Panc1 (cell line): ENCODE measurements at regions not wholly inside any gene's neighbourhood (a gene's known extent, or its start where the extent isn't known, plus 50 kb on each side); places are given as distances from the start of the nearest gene placed in this dataset.
"Not testable (repeated sequence)": the region's sequence is repeated elsewhere in the genome, so short reads cannot be mapped to it uniquely, and the experiment has no call there.

Experiments
- ATAC-seq: fragments of 200-7000 bp; cut with Tn5 transposase; 2 replicates; pipeline ENCODE4 v1.9.1; 2020; ENCODE audit warnings: mild to moderate bottlenecking, moderate library complexity
- BruUV-seq: library from RNA; stranded (reverse); fragments of 400-500 nt; replicated peaks from 2 replicates; lab custom pipeline; 2021; lab: Mats Ljungman, UMichigan
- CTCF ChIA-PET: fragments of 300-600 bp; sonication (Branson Sonifier 250); formaldehyde crosslinking; loops from one replicate; lab custom pipeline; 2022; ENCODE audit warnings: antibody characterized with exemption; lab: Charles Lee
- POLR2A ChIA-PET: fragments of 300-600 bp; sonication (Branson Sonifier 250); formaldehyde crosslinking; loops from one replicate; lab custom pipeline; 2022; ENCODE audit warnings: antibody characterized with exemption; lab: Charles Lee
- DNase-seq: peaks from one replicate; pipeline ENCODE4 v3.0.0-alpha.2; 2010; ENCODE audit warnings: low read depth, low spot score
- H3K27ac ChIP-seq: 2 replicates; pipeline ENCODE4 v1.5.1; 2011; ENCODE audit warnings: mild to moderate bottlenecking, low read length, inconsistent platforms
- H3K27me3 ChIP-seq: fragments of 200-500 bp; sonication (Bioruptor generic); 2 replicates; pipeline ENCODE4 v1.6.0; 2014; ENCODE audit warnings: low read length, inconsistent platforms; ENCODE audit not compliant: control insufficient read depth, insufficient read depth
- H3K36me3 ChIP-seq: fragments of 200-500 bp; sonication (Bioruptor generic); 2 replicates; pipeline ENCODE4 v1.5.1; 2014; ENCODE audit warnings: inconsistent platforms, mild to moderate bottlenecking, low read length, moderate library complexity; ENCODE audit not compliant: control insufficient read depth, insufficient read depth
- H3K4me1 ChIP-seq: 2 replicates; pipeline ENCODE4 v1.5.1; 2011; ENCODE audit warnings: inconsistent platforms, mild to moderate bottlenecking, low read length, moderate library complexity; ENCODE audit not compliant: control insufficient read depth, insufficient read depth
- H3K4me3 ChIP-seq, 2 experiments: 2 replicates each; pipeline ENCODE4 v1.5.1; 2011 to 2012; ENCODE audit warnings: low read depth in 2 of 2, low read length in 2 of 2, mild to moderate bottlenecking in 2 of 2, inconsistent platforms in 1 of 2, moderate library complexity in 1 of 2
- H3K9me3 ChIP-seq: fragments of 200-500 bp; sonication (Bioruptor generic); 2 replicates; pipeline ENCODE4 v1.5.1; 2014; ENCODE audit warnings: low read depth, mild to moderate bottlenecking, inconsistent platforms, low read length, moderate library complexity; ENCODE audit not compliant: control insufficient read depth, insufficient read depth
- POLR2AphosphoS5 ChIP-seq: IDR thresholded peaks from 2 replicates; pipeline ENCODE4 v1.6.1; 2012; ENCODE audit warnings: mild to moderate bottlenecking, low read depth, low read length, moderate library complexity
- SIN3A ChIP-seq: IDR thresholded peaks from 2 replicates; pipeline ENCODE4 v1.6.1; 2012; ENCODE audit warnings: low read depth, mild to moderate bottlenecking, low read length, moderate library complexity, borderline replicate concordance; ENCODE audit not compliant: insufficient read depth
- TCF7L2 ChIP-seq: IDR thresholded peaks from 2 replicates; pipeline ENCODE4 v1.6.1; 2011; ENCODE audit warnings: mild to moderate bottlenecking, low read depth, low read length, inconsistent platforms
- in situ Hi-C: cut with HindIII; loops from 2 replicates; pipeline ENCODE4 v1.10.0; 2016; ENCODE audit warnings: low sequenced_read_pairs, low pct_unique_long_range_greater_than_20kb
- intact Hi-C: fragments of 100-400 bp; cut with micrococcal nuclease; formaldehyde crosslinking; loops from one replicate; pipeline ENCODE4 v1.10.0; 2022; ENCODE audit not compliant: unreplicated experiment
- TF ChIP-seq, protein P1 (sequence below), 2 experiments: IDR thresholded peaks; 2 replicates each; pipeline ENCODE4 v1.6.1; 2011 to 2012; ENCODE audit warnings: low read depth in 2 of 2, control low read depth in 1 of 2, low read length in 1 of 2, mild to moderate bottlenecking in 1 of 2, moderate library complexity in 1 of 2; ENCODE audit not compliant: insufficient read depth in 1 of 2
- TF ChIP-seq, protein P2 (sequence below): fragments of 450-650 bp; IDR thresholded peaks from 2 replicates; pipeline ENCODE4 v1.5.1; 2017; ENCODE audit warnings: mild to moderate bottlenecking

GRCh38 chr2:78832481-78832880 is 193.0 kb upstream of the REG3G start:
- Histone ChIP-seq H3K9me3 (no peaks in the 10 kb centered on the region), H3K27me3 (no peaks in the 10 kb centered on the region), H3K4me1 (no peaks in the 10 kb centered on the region), H3K27ac (no peak overlapping the region), H3K36me3 (no peaks in the 10 kb centered on the region), H3K4me3 (no peak overlapping the region)
- no TSS peak for BruUV-seq
- DNase-seq (no peak), ATAC-seq (no peak)
- ChIA-PET POLR2A (no interaction called here), CTCF (no interaction called here)
- TF ChIP-seq, protein P1, sequence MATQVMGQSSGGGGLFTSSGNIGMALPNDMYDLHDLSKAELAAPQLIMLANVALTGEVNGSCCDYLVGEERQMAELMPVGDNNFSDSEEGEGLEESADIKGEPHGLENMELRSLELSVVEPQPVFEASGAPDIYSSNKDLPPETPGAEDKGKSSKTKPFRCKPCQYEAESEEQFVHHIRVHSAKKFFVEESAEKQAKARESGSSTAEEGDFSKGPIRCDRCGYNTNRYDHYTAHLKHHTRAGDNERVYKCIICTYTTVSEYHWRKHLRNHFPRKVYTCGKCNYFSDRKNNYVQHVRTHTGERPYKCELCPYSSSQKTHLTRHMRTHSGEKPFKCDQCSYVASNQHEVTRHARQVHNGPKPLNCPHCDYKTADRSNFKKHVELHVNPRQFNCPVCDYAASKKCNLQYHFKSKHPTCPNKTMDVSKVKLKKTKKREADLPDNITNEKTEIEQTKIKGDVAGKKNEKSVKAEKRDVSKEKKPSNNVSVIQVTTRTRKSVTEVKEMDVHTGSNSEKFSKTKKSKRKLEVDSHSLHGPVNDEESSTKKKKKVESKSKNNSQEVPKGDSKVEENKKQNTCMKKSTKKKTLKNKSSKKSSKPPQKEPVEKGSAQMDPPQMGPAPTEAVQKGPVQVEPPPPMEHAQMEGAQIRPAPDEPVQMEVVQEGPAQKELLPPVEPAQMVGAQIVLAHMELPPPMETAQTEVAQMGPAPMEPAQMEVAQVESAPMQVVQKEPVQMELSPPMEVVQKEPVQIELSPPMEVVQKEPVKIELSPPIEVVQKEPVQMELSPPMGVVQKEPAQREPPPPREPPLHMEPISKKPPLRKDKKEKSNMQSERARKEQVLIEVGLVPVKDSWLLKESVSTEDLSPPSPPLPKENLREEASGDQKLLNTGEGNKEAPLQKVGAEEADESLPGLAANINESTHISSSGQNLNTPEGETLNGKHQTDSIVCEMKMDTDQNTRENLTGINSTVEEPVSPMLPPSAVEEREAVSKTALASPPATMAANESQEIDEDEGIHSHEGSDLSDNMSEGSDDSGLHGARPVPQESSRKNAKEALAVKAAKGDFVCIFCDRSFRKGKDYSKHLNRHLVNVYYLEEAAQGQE (IDR thresholded peaks at IDR 0.05; ENCODE audit: insufficient read depth in 1 of 2, low read depth in 2 of 2, low read length in 1 of 2) = no peak
- TF ChIP-seq, protein P2, sequence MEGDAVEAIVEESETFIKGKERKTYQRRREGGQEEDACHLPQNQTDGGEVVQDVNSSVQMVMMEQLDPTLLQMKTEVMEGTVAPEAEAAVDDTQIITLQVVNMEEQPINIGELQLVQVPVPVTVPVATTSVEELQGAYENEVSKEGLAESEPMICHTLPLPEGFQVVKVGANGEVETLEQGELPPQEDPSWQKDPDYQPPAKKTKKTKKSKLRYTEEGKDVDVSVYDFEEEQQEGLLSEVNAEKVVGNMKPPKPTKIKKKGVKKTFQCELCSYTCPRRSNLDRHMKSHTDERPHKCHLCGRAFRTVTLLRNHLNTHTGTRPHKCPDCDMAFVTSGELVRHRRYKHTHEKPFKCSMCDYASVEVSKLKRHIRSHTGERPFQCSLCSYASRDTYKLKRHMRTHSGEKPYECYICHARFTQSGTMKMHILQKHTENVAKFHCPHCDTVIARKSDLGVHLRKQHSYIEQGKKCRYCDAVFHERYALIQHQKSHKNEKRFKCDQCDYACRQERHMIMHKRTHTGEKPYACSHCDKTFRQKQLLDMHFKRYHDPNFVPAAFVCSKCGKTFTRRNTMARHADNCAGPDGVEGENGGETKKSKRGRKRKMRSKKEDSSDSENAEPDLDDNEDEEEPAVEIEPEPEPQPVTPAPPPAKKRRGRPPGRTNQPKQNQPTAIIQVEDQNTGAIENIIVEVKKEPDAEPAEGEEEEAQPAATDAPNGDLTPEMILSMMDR = no peak
- TF ChIP-seq TCF7L2 (no peak), SIN3A (no peak), POLR2AphosphoS5 (no peak)
- intact Hi-C loops = no loop called here
- in situ Hi-C loops = no loop called here

GRCh38 chr2:78839259-78839658 is 186.2 kb upstream of the REG3G start:
- no peak overlapping the region for H3K27ac ChIP-seq
- H3K36me3 ChIP-seq = no peaks in the 10 kb centered on the region
- TF ChIP-seq, protein P2 = no peak
- TF ChIP-seq TCF7L2 (no peak), SIN3A (no peak), POLR2AphosphoS5 (no peak)
- TF ChIP-seq, protein P1 (IDR thresholded peaks at IDR 0.05; ENCODE audit: insufficient read depth in 1 of 2, low read depth in 2 of 2, low read length in 1 of 2) = no peak
- ChIA-PET CTCF (no interaction called here), POLR2A (no interaction called here)
- no peaks in the 10 kb centered on the region for H3K9me3 ChIP-seq
- no peaks in the 10 kb centered on the region for H3K4me1 ChIP-seq
- DNase-seq (no peak), ATAC-seq (no peak)
- H3K4me3 ChIP-seq = no peak overlapping the region
- intact Hi-C loops (no loop called here), in situ Hi-C loops (no loop called here)
- BruUV-seq = no TSS peak
- H3K27me3 ChIP-seq = no peaks in the 10 kb centered on the region

GRCh38 chr2:78840311-78840710 is 185.2 kb upstream of the REG3G start:
- POLR2A ChIA-PET, BruUV-seq, CTCF ChIA-PET, in situ Hi-C loops, H3K27ac ChIP-seq, DNase-seq, H3K36me3 ChIP-seq, H3K4me3 ChIP-seq, H3K9me3 ChIP-seq, ATAC-seq, H3K4me1 ChIP-seq, H3K27me3 ChIP-seq, intact Hi-C loops: not testable (repeated sequence)
